ENCODE measurements at regions not wholly inside any gene's neighbourhood (a gene's known extent, or its start where the extent isn't known, plus 50 kb on each side); places are given as distances from the start of the nearest gene placed in this dataset.

DNA sequence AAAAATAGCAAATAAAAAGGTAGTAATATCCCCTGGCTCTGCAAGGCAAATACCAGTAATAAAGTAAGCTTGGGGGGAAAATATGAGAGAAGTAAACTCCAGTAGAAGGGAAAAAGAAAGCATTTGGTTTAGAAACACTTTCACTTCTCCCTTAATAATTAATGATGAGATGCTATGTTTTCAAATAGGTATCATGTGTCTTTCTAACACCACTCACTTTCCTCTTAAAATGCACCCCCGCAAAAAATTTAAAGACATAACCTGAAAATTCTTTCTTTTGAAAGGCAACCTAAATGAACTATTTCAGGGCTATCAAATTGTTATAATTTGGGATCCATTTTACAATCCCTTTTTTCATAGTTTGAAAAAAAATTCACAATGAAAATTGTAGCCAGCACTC lies 240.3 kb downstream of the SNX10 start (continued):
- TF ChIP-seq CHD7 (IDR thresholded peaks at IDR 0.05; ENCODE audit: insufficient replicate concordance, low read length) (no peak), CTCF (IDR thresholded peaks at IDR 0.05; ENCODE audit: control extremely low read depth in 1 of 3, insufficient read depth in 1 of 3, low read depth in 1 of 3, low read length in 3 of 3) (no peak), BCL11A (IDR thresholded peaks at IDR 0.05; ENCODE audit: low read depth in 2 of 2, low read length in 2 of 2) (no peak), YY1 (IDR thresholded peaks at IDR 0.05; ENCODE audit: low read depth, low read length) (no peak), POLR2A (IDR thresholded peaks at IDR 0.05; ENCODE audit: control extremely low read depth in 1 of 2, low read depth in 2 of 2, low read length in 2 of 2) (no peak), MAFK (IDR thresholded peaks at IDR 0.05; ENCODE audit: low read depth, low read length) (no peak), ZNF274 (IDR thresholded peaks at IDR 0.05; ENCODE audit: borderline replicate concordance, extremely low read depth, low read length) (no peak), SRF (IDR thresholded peaks at IDR 0.05; ENCODE audit: low read depth, low read length) (no peak), TEAD4 (IDR thresholded peaks at IDR 0.05; ENCODE audit: low read depth, low read length) (no peak), CHD2 (IDR thresholded peaks at IDR 0.05; ENCODE audit: low read length) (no peak), RBBP5 (IDR thresholded peaks at IDR 0.05; ENCODE audit: borderline replicate concordance, low read depth, low read length) (no peak)
